Muscle layer of duodenum (tissue), 2 donors: ENCODE measurements at regions not wholly inside any gene's neighbourhood (a gene's known extent, or its start where the extent isn't known, plus 50 kb on each side); places are given as distances from the start of the nearest gene placed in this dataset.

Experiments used
- H3K27ac ChIP-seq: one replicate; pipeline ENCODE4 v1.7.0; 2013; ENCODE audit warnings: mild to moderate bottlenecking, low read length
- H3K27me3 ChIP-seq: one replicate; pipeline ENCODE4 v1.7.0; 2013; ENCODE audit warnings: low read depth, mild to moderate bottlenecking, control low read depth, low read length
- H3K36me3 ChIP-seq, 2 donors: one replicate each; pipeline ENCODE4 v1.7.0; 2013; ENCODE audit warnings: low read length in 2 of 2, control low read depth in 1 of 2, mild to moderate bottlenecking in 1 of 2; ENCODE audit not compliant: insufficient read depth in 2 of 2, control insufficient read depth in 1 of 2
- H3K4me1 ChIP-seq, 2 donors: one replicate each; pipeline ENCODE4 v1.7.0; 2013; ENCODE audit warnings: low read length in 2 of 2, mild to moderate bottlenecking in 2 of 2, control low read depth in 1 of 2, moderate library complexity in 1 of 2; ENCODE audit not compliant: insufficient read depth in 2 of 2, control insufficient read depth in 1 of 2
- H3K4me3 ChIP-seq, 2 donors: one replicate each; pipeline ENCODE4 v1.7.0; 2013; ENCODE audit warnings: low read length in 2 of 2, low read depth in 1 of 2, mild to moderate bottlenecking in 1 of 2
- H3K9me3 ChIP-seq, 2 donors: one replicate each; pipeline ENCODE4 v1.7.0; 2013; ENCODE audit warnings: low read length in 2 of 2, control low read depth in 1 of 2, mild to moderate bottlenecking in 1 of 2; ENCODE audit not compliant: control insufficient read depth in 1 of 2
- donor health status: healthy.

DNA sequence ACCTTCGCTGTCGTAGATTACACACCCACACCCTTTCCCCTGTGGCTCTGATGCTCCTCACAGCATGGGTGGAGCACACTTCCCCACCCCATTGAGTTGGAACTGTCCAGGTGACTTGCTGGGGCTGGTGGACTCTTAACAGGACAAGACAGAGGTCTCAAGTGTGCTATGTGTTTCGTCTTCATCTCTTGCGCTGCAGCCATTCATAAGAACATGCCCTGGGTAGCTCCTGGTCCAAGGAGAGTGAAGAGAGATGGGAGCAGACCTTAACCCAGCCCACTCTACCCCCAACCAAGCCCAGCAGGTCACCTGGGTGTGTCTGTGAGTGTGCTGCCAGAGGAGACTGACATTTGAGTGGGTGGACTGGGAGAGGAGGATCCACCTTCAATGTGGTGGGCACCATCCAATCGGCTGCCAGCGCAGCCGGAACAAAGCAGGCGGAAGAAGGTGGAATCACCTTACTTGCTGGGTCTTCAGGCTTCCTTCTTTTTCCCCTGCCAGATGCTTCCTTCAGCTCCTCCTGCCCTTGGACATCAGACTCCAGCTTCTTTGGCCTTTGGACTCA lies 112.4 kb downstream of the HTR5A start:
- Histone ChIP-seq H3K4me3 (no peak overlapping the region), H3K27me3 (no peaks in the 10 kb centered on the region), H3K4me1 (no peaks in the 10 kb centered on the region), H3K9me3 (peaks cover 20 to 45% of the 10 kb centered on the region in 2 donors), H3K27ac (no peak overlapping the region), H3K36me3 (no peaks in the 10 kb centered on the region)

DNA sequence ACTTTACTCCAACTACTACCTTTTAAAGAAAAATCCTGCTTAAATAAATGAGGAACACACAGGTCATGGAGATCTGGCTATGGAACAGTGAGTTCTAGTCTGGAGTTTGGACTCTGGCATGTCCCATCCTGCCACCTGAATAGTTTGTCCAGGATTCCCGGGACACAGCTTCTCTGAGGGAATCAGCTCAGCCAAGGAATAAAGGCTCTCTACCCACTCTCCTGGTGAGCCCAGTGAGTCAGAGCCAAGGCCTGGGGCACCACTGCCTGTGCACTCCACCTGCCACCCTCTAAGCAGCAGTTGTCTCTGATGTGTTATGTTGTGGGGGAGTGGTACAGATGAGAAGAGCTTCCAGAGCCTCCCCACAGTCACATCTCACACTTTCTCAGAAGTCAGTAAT lies 113.5 kb downstream of the HTR5A start:
- H3K27ac ChIP-seq = no peak overlapping the region
- no peaks in the 10 kb centered on the region for H3K4me1 ChIP-seq
- no peaks in the 10 kb centered on the region for H3K27me3 ChIP-seq
- no peaks in the 10 kb centered on the region for H3K36me3 ChIP-seq
- H3K9me3 ChIP-seq = peaks cover 20 to 37% of the 10 kb centered on the region in 2 donors
- no peak overlapping the region for H3K4me3 ChIP-seq

GRCh38 chr7:155184923-155185322 lies 112.8 kb upstream of the INSIG1 start:
- no peaks in the 10 kb centered on the region for H3K36me3 ChIP-seq
- H3K4me1 ChIP-seq = no peaks in the 10 kb centered on the region
- H3K9me3 ChIP-seq = peaks cover 20 to 37% of the 10 kb centered on the region in 2 donors

DNA sequence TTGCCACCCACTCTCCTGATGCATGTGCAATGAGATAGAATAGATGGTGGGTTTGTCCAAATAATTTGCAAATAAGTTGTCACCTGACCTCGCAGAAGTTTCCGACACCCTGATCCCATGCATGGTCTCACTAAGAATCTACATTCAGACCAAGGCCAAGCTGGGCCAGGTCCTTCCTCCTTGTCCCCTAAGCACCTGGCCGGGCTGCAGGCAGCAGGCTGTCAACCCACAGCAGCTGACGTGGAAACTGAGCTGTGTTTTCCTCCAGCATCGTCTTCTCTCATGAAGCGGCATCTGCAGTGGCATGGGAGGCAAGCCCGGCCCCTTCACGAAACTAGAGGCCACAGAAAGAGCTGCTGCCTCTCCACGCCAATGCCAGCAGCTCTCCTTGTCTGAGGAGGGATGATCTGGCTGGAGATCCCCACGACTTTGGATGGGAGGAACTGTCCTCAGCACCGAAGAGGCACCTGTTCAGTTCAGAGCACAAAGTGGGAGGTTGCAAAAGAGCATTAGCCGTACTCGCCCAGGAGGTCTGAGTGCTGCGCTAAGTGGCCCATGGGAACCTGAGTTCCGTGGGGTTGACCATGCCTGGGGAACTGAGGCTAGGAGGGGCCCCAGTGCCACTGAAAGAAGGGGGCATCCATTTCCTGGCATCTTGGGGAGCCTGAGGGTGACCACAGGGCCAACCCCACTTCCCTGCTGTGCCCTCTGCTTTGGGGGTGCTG lies 110.5 kb upstream of the INSIG1 start:
- H3K27ac ChIP-seq = no peak overlapping the region
- peaks cover 20 to 31% of the 10 kb centered on the region in 2 donors for H3K9me3 ChIP-seq
- H3K36me3 ChIP-seq = no peaks in the 10 kb centered on the region
- H3K4me1 ChIP-seq = no peaks in the 10 kb centered on the region
- H3K4me3 ChIP-seq = no peak overlapping the region
- no peaks in the 10 kb centered on the region for H3K27me3 ChIP-seq

More at GRCh38 chr7:155184923-155185322, 112.8 kb upstream of the INSIG1 start:
- no peak overlapping the region for H3K27ac ChIP-seq
- no peak overlapping the region for H3K4me3 ChIP-seq
- H3K27me3 ChIP-seq = no peaks in the 10 kb centered on the region

GRCh38 chr7:155188357-155188756 lies 109.3 kb upstream of the INSIG1 start:
- Histone ChIP-seq H3K27ac (no peak overlapping the region), H3K27me3 (no peaks in the 10 kb centered on the region), H3K36me3 (no peaks in the 10 kb centered on the region), H3K4me3 (no peak overlapping the region), H3K9me3 (peaks cover 20 to 26% of the 10 kb centered on the region in 2 donors), H3K4me1 (no peaks in the 10 kb centered on the region)

GRCh38 chr7:155188821-155189581 lies 108.7 kb upstream of the INSIG1 start:
- peaks cover 20 to 21% of the 10 kb centered on the region in 2 donors for H3K9me3 ChIP-seq
- H3K27me3 ChIP-seq = no peaks in the 10 kb centered on the region
- no peaks in the 10 kb centered on the region for H3K4me1 ChIP-seq
- no peak overlapping the region for H3K4me3 ChIP-seq
- H3K36me3 ChIP-seq = no peaks in the 10 kb centered on the region
- H3K27ac ChIP-seq = no peak overlapping the region

DNA sequence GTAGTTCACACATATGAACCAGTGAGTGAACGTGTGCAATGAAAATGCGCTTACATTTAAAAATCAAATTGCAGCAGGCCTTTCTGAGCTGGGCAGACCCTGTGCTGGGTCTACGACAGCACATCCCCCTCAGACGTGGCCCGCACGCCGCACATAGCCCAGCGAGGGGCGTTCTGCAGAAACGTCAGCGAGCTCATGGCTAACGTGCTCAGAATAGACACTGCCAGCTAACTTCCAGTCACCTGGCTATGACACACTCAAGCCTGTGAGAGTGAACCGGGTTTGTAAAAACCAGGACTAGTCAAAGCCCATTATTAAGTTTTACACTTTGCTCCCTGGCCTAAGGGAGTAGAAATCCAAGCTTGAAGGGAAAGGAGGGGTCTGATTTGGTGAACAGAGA lies 108.1 kb upstream of the INSIG1 start:
- Histone ChIP-seq H3K4me1 (no peaks in the 10 kb centered on the region), H3K27me3 (no peaks in the 10 kb centered on the region), H3K36me3 (no peaks in the 10 kb centered on the region), H3K27ac (no peak overlapping the region), H3K4me3 (no peak overlapping the region), H3K9me3 (peaks cover 14 to 19% of the 10 kb centered on the region in 2 donors)

DNA sequence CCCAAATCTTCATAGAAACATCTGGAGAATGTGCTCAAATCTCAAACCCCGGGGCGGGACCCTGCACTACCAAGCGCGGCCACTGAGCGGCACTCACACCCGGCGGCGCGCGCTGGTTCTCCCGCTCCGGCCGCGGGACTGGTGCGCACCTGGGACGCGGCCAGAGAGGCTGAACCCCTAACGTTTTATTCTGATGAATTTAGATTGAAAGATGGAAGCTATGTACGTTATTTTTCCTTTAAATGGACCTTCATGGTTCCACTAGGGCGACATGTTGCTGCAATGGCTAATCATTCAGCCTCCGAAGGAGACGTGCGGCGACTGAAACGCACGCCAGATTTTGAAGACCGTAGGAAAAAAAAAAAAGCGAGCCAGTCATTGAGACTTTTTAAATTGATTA lies 107.0 kb upstream of the INSIG1 start:
- Histone ChIP-seq H3K27me3 (no peaks in the 10 kb centered on the region), H3K36me3 (no peaks in the 10 kb centered on the region), H3K9me3 (peaks cover 7 to 9% of the 10 kb centered on the region in 2 donors), H3K4me3 (peak overlapping the region in 1 of 2 donors; percentile 20), H3K27ac (no peak overlapping the region), H3K4me1 (no peaks in the 10 kb centered on the region)

DNA sequence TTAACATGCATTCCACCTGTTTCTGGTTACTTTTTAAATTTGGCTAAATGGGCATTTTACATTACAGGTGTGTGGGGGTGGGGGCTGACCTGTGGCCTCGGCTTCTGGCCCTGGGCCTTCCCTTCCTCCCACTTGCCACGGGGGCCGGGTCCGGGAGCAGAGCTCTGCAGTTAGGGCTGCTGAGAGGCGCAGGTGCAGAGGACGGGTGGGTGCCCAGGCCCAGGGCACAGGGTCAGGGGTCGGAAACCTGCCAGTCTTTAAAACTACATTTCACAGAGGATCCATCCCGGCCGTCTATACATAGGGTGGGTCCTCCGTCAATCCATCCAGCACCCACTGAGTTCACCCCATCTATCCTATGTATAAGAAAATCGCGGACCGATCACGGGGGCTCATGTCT lies 106.5 kb upstream of the INSIG1 start:
- peak overlapping the region in 1 of 2 donors; percentile 20 for H3K4me3 ChIP-seq
- no peak overlapping the region for H3K27ac ChIP-seq
- no peaks in the 10 kb centered on the region for H3K36me3 ChIP-seq
- H3K9me3 ChIP-seq = peaks cover 7 to 8% of the 10 kb centered on the region in 2 donors
- H3K4me1 ChIP-seq = no peaks in the 10 kb centered on the region
- H3K27me3 ChIP-seq = no peaks in the 10 kb centered on the region

DNA sequence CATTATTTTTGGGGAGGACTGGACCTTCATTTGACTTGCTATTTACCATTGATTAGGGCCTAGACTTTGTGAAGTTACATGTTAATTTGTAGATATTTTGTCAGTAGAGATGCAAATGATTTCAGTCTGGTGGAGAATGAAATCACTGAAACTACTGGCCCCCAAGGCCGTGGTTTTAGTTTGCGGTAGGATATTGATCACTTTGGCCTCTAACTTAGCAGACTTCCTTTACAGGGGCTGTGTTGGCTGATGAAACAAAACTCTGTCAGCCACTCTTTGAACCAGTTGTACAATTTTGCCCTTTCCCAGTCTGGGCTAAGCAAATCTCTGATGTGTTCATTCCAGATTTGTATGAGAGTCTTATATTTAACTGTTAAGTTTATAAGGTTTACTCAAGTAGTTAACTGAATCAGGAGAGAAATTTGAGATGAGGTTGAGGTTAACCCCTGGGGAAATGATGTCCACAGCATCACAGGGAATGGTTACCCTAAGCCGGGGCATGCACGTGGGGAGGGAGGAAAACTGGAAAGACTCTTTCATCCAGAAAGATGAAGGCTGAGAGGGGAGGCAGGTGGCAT lies 105.7 kb upstream of the INSIG1 start:
- no peaks in the 10 kb centered on the region for H3K36me3 ChIP-seq
- no peaks in the 10 kb centered on the region for H3K4me1 ChIP-seq
- H3K9me3 ChIP-seq = peaks cover 10 to 12% of the 10 kb centered on the region in 2 donors
- H3K27ac ChIP-seq = no peak overlapping the region
- H3K4me3 ChIP-seq = no peak overlapping the region
- H3K27me3 ChIP-seq = no peaks in the 10 kb centered on the region

- H3K27me3 ChIP-seq = no peaks in the 10 kb centered on the region
- H3K4me1 ChIP-seq = no peaks in the 10 kb centered on the region
- no peaks in the 10 kb centered on the region for H3K36me3 ChIP-seq
- H3K27ac ChIP-seq = no peak overlapping the region
- peaks cover 10 to 13% of the 10 kb centered on the region in 2 donors for H3K9me3 ChIP-seq
- no peak overlapping the region for H3K4me3 ChIP-seq
Measured at GRCh38 chr7:155192961-155193640, 104.6 kb upstream of the INSIG1 start.
